GM19395 (cell line): ENCODE measurements at regions not wholly inside any gene's neighbourhood (a gene's known extent, or its start where the extent isn't known, plus 50 kb on each side); places are given as distances from the start of the nearest gene placed in this dataset.

Experiments
- ATAC-seq: cut with Tn5 transposase; IDR thresholded peaks from one replicate; pipeline ENCODE4 v1.9.1; 2021; ENCODE audit warnings: mild to moderate bottlenecking, moderate library complexity; ENCODE audit not compliant: unreplicated experiment

GRCh38 chr1:87863317-87863716 is 534.6 kb downstream of the LMO4 start:
- no peak for ATAC-seq

- ATAC-seq, result no peak
Observed at GRCh38 chr1:87864676-87865075, 536.0 kb downstream of the LMO4 start.

- no peak for ATAC-seq
Observed at GRCh38 chr1:87866416-87866815, 537.7 kb downstream of the LMO4 start.

- no peak for ATAC-seq
Observed at GRCh38 chr1:87867626-87868025, 538.9 kb downstream of the LMO4 start.

- no peak for ATAC-seq
Observed at GRCh38 chr1:87869567-87869966, 540.9 kb downstream of the LMO4 start.

- ATAC-seq, result peak; percentile 65
Observed at GRCh38 chr1:87872189-87872588, 543.5 kb downstream of the LMO4 start.

GRCh38 chr1:87872692-87873091 is 544.0 kb downstream of the LMO4 start:
- no peak for ATAC-seq

- no peak for ATAC-seq
Observed at GRCh38 chr1:87878873-87879272, 550.2 kb downstream of the LMO4 start.

GRCh38 chr1:87880098-87880760 is 551.5 kb downstream of the LMO4 start:
- ATAC-seq, result no peak

- no peak for ATAC-seq
Observed at GRCh38 chr1:87880764-87881163, 552.1 kb downstream of the LMO4 start.

GRCh38 chr1:87883906-87884305 is 555.2 kb downstream of the LMO4 start:
- no peak for ATAC-seq

GRCh38 chr1:87884581-87884980 is 555.9 kb downstream of the LMO4 start:
- no peak for ATAC-seq

GRCh38 chr1:87885278-87886025 is 556.8 kb downstream of the LMO4 start:
- ATAC-seq, result no peak

GRCh38 chr1:87887100-87887499 is 558.4 kb downstream of the LMO4 start:
- no peak for ATAC-seq

GRCh38 chr1:87888446-87888845 is 559.8 kb downstream of the LMO4 start:
- ATAC-seq, result no peak

- ATAC-seq, result no peak
Observed at GRCh38 chr1:87894062-87894461, 565.4 kb downstream of the LMO4 start.

- no peak for ATAC-seq
Observed at GRCh38 chr1:87897481-87897880, 568.8 kb downstream of the LMO4 start.

GRCh38 chr1:87898431-87898830 is 569.8 kb downstream of the LMO4 start:
- ATAC-seq, result no peak

GRCh38 chr1:87899017-87899416 is 570.3 kb downstream of the LMO4 start:
- ATAC-seq, result no peak

- ATAC-seq, result no peak
Observed at GRCh38 chr1:87899746-87900145, 571.1 kb downstream of the LMO4 start.

- peak; percentile 67 for ATAC-seq
Observed at GRCh38 chr1:87902830-87903229, 574.1 kb downstream of the LMO4 start.

- no peak for ATAC-seq
Observed at GRCh38 chr1:87903242-87903641, 574.6 kb downstream of the LMO4 start.

- ATAC-seq, result no peak
Observed at GRCh38 chr1:87904651-87905050, 576.0 kb downstream of the LMO4 start.
